ENCODE measurements at regions not wholly inside any gene's neighbourhood (a gene's known extent, or its start where the extent isn't known, plus 50 kb on each side); places are given as distances from the start of the nearest gene placed in this dataset.

DNA sequence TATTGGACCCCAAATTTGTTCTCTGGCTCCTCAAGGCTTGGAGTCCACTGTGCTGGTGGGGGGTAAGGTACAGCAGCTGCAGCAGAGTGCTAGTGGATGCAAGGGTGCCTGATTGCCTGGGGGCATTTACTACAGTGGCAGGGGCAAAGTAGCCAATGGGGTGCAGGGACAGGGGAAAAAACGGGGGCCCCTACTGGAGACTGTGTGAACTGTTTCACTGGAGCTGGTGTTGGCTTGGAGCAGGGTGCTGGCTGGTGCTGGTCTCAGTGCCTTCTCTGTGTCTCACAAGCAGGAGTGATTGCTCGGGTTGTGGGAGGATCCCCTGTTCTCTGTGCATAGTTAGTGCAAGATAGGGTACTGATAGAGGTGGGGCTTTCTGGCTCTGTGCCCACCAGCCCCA lies 935.9 kb downstream of the JRKL start:
- Histone ChIP-seq H3K23ac (ENCODE audit: low read depth, low read length) (no peak overlapping the region), H3K4me2 (ENCODE audit: low read depth, low read length) (no peak overlapping the region), H2BK5ac (ENCODE audit: low read depth, low read length, poor library complexity, severe bottlenecking) (no peak overlapping the region), H3K27ac (ENCODE audit: insufficient read depth, low read length) (no peak overlapping the region), H3K4me1 (ENCODE audit: control insufficient read depth, insufficient read depth, low read length) (no peaks in the 10 kb centered on the region), H4K5ac (ENCODE audit: low read depth, low read length) (no peak overlapping the region), H3K9ac (ENCODE audit: low read depth, low read length) (no peak overlapping the region), H3K4ac (ENCODE audit: low read depth, low read length) (no peak overlapping the region), H4K91ac (ENCODE audit: insufficient read depth, low read depth, low read length) (no peak overlapping the region), H3K14ac (replicated peaks; ENCODE audit: low read depth, low read length) (no peak overlapping the region), H2AK9ac (replicated peaks; ENCODE audit: low read depth, low read length, poor library complexity) (no peak overlapping the region), H2BK120ac (ENCODE audit: low read depth, low read length) (no peak overlapping the region), H3K79me1 (ENCODE audit: low read depth in 1 of 2, low read length in 2 of 2) (no peaks in the 10 kb centered on the region), H3K9me3 (ENCODE audit: control insufficient read depth, insufficient read depth, low read length) (peaks cover 18% of the 10 kb centered on the region), H4K20me1 (ENCODE audit: insufficient read depth, low read length) (no peaks in the 10 kb centered on the region), H2BK15ac (ENCODE audit: low read depth, low read length) (no peak overlapping the region), H3K27me3 (ENCODE audit: control insufficient read depth, insufficient read depth, low read length) (no peaks in the 10 kb centered on the region), H4K8ac (ENCODE audit: low read depth in 2 of 2, low read length in 2 of 2) (no peak overlapping the region), H2AK5ac (ENCODE audit: low read depth, low read length) (no peak overlapping the region), H3K36me3 (ENCODE audit: control insufficient read depth, insufficient read depth, low read length) (no peaks in the 10 kb centered on the region), H3K18ac (ENCODE audit: low read depth, low read length) (no peak overlapping the region), H3K4me3 (ENCODE audit: insufficient read depth, low read depth, low read length) (no peak overlapping the region), H3K56ac (ENCODE audit: extremely low read depth, insufficient read depth, low read length) (no peak overlapping the region), H2BK20ac (ENCODE audit: low read depth, low read length) (no peak overlapping the region), H3K9me1 (ENCODE audit: insufficient read depth, low read length) (no peaks in the 10 kb centered on the region), H2AFZ (replicated peaks; ENCODE audit: low read length, poor library complexity) (no peak overlapping the region)
- 0% methylated on average over 1 of the region's 2 CpGs; no CpG with 5 or more reads in 1 of the 2 experiments for WGBS, 2 experiments (ENCODE audit: extremely low coverage in 2 of 2, insufficient read length in 1 of 2)
- intact Hi-C loops (cut with micrococcal nuclease): no loop called here
- ChIA-PET POLR2A (ENCODE audit: unreplicated experiment) (no interaction called here), CTCF (no interaction called here)
- DNase-seq (no peak), ATAC-seq (ENCODE audit: low read depth) (no peak)
- in situ Hi-C loops (cut with MboI; ENCODE audit: low sequenced_read_pairs): no loop called here
- no TSS peak for BruUV-seq (replicated peaks)
- dilution Hi-C loops (cut with HindIII; ENCODE audit: low sequenced_read_pairs, unreplicated experiment): no loop called here
- TF ChIP-seq NFE2L2 (IDR thresholded peaks at IDR 0.05; ENCODE audit: low read depth, low read length) (no peak), CEBPB (IDR thresholded peaks at IDR 0.05; ENCODE audit: low read depth, low read length) (no peak), MAZ (IDR thresholded peaks at IDR 0.05; ENCODE audit: borderline replicate concordance, low read depth, low read length) (no peak), RFX5 (IDR thresholded peaks at IDR 0.05; ENCODE audit: low read depth, low read length) (no peak), RCOR1 (IDR thresholded peaks at IDR 0.05; ENCODE audit: insufficient replicate concordance, low read length) (no peak), RAD21 (IDR thresholded peaks at IDR 0.05; ENCODE audit: low read length) (no peak), MAFK (IDR thresholded peaks at IDR 0.05; ENCODE audit: low read depth, low read length) (no peak)
- TF ChIP-seq, protein P1, sequence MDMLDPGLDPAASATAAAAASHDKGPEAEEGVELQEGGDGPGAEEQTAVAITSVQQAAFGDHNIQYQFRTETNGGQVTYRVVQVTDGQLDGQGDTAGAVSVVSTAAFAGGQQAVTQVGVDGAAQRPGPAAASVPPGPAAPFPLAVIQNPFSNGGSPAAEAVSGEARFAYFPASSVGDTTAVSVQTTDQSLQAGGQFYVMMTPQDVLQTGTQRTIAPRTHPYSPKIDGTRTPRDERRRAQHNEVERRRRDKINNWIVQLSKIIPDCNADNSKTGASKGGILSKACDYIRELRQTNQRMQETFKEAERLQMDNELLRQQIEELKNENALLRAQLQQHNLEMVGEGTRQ (IDR thresholded peaks at IDR 0.05; ENCODE audit: low read depth, low read length): no peak
- TF ChIP-seq, protein P2, sequence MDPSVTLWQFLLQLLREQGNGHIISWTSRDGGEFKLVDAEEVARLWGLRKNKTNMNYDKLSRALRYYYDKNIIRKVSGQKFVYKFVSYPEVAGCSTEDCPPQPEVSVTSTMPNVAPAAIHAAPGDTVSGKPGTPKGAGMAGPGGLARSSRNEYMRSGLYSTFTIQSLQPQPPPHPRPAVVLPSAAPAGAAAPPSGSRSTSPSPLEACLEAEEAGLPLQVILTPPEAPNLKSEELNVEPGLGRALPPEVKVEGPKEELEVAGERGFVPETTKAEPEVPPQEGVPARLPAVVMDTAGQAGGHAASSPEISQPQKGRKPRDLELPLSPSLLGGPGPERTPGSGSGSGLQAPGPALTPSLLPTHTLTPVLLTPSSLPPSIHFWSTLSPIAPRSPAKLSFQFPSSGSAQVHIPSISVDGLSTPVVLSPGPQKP (IDR thresholded peaks at IDR 0.05; ENCODE audit: borderline replicate concordance, low read depth, low read length): no peak

All from IMR-90 (cell line).